ENCODE measurements at regions not wholly inside any gene's neighbourhood (a gene's known extent, or its start where the extent isn't known, plus 50 kb on each side); places are given as distances from the start of the nearest gene placed in this dataset.

- Histone ChIP-seq H3K4me1 (ENCODE audit: control insufficient read depth in 1 of 2, insufficient read depth in 2 of 2, low read length in 2 of 2) (no peaks in the 10 kb centered on the region), H3K4me3 (replicated peaks in 1 of 2; ENCODE audit: low read depth in 1 of 2, low read length in 2 of 2) (no peak overlapping the region), H3K36me3 (ENCODE audit: control insufficient read depth in 1 of 2, insufficient read depth in 2 of 2, low read length in 2 of 2) (no peaks in the 10 kb centered on the region), H2AFZ (ENCODE audit: low read depth, low read length, poor library complexity, severe bottlenecking) (no peak overlapping the region), H3K9me2 (ENCODE audit: insufficient read depth) (peaks cover 3% of the 10 kb centered on the region; the same call in 1 of the 2 replicates), H4K20me1 (ENCODE audit: insufficient read depth) (no peaks in the 10 kb centered on the region), H3K4me2 (ENCODE audit: low read length) (no peak overlapping the region), H3K9me3 (ENCODE audit: control insufficient read depth in 1 of 2, insufficient read depth in 1 of 2, low read depth in 1 of 2, low read length in 2 of 2) (no peaks in the 10 kb centered on the region), H3K79me2 (ENCODE audit: insufficient read depth, low read length) (no peaks in the 10 kb centered on the region), H3K27me3 (ENCODE audit: insufficient read depth, low read length) (no peaks in the 10 kb centered on the region), H3K9ac (ENCODE audit: low read length) (no peak overlapping the region), H3K27ac (ENCODE audit: low read depth, low read length) (no peak overlapping the region)
- DNase-seq (ENCODE audit: low read depth, low spot score) = no peak
- ChIA-PET CTCF (no interaction called here), RAD21 (ENCODE audit: low non-redundant PET in 1 of 2, low total read pairs in 2 of 2, uncharacterized antibody in 2 of 2, unreplicated experiment in 2 of 2) (no interaction called here), POLR2A (no interaction called here)
- TF ChIP-seq RAD21 (IDR thresholded peaks at IDR 0.05; ENCODE audit: low read depth) (no peak), JUND (IDR thresholded peaks at IDR 0.05) (no peak), MAX (IDR thresholded peaks at IDR 0.05) (no peak), EZH2phosphoT487 (IDR thresholded peaks at IDR 0.05; ENCODE audit: borderline replicate concordance) (no peak), CBX3 (IDR thresholded peaks at IDR 0.05; ENCODE audit: low read depth) (no peak), CTCF (IDR thresholded peaks at IDR 0.05 in 2 of 3, conservative IDR thresholded peaks at IDR 0.05 in 1 of 3; ENCODE audit: borderline replicate concordance in 1 of 3, insufficient read depth in 1 of 3, low read depth in 2 of 3, low read length in 2 of 3) (no peak), EGR1 (IDR thresholded peaks at IDR 0.05; ENCODE audit: low read depth) (no peak), CEBPB (IDR thresholded peaks at IDR 0.05; ENCODE audit: low read depth) (no peak), ZNF274 (IDR thresholded peaks at IDR 0.05; ENCODE audit: low read depth, low read length) (no peak), YY1 (IDR thresholded peaks at IDR 0.05; ENCODE audit: extremely low read depth, insufficient replicate concordance, low read depth, low read length) (no peak), ZBTB33 (IDR thresholded peaks at IDR 0.05; ENCODE audit: extremely low read depth, insufficient replicate concordance, low read length) (no peak), TCF7L2 (IDR thresholded peaks at IDR 0.05; ENCODE audit: borderline replicate concordance, extremely low read depth, insufficient read depth, insufficient read length) (no peak)
- ATAC-seq = no peak
- intact Hi-C loops (cut with micrococcal nuclease) = no loop called here
- no TSS peak for BruUV-seq (replicated peaks)
Observed at GRCh38 chr3:159911664-159912037, 77.0 kb upstream of the IL12A start.

Measured in HCT116 (cell line).